T-cell (primary cell): ENCODE measurements at regions not wholly inside any gene's neighbourhood (a gene's known extent, or its start where the extent isn't known, plus 50 kb on each side); places are given as distances from the start of the nearest gene placed in this dataset.

Experiments
- ATAC-seq, 4 experiments: fragments of 200-7000 bp in 3 of 4; fragments of 150-1000 bp in 1 of 4; cut with Tn5 transposase; replicated peaks in 1 of 4; 1 replicate in 3 of 4; 2 replicates in 1 of 4; pipeline ENCODE4 v1.10.0; 2021; ENCODE audit warnings: moderate library complexity in 3 of 4, mild to moderate bottlenecking in 2 of 4, moderate number of reproducible peaks in 1 of 4
- CTCF ChIA-PET, 2 donors: fragments of 300-600 bp; sonication (Branson Sonifier 250); formaldehyde crosslinking; loops; one replicate each; lab custom pipeline; 2022; ENCODE audit warnings: antibody characterized with exemption in 2 of 2; lab: Charles Lee
- POLR2A ChIA-PET, 2 donors: fragments of 300-600 bp; sonication (Branson Sonifier 250); formaldehyde crosslinking; loops; one replicate each; lab custom pipeline; 2022; ENCODE audit warnings: antibody characterized with exemption in 2 of 2; lab: Charles Lee
- DNase-seq, 35 experiments: peaks; one replicate each; pipeline versions ENCODE4 v3.0.0 to v3.0.0-alpha.2; 2013 to 2023
- H3K27ac ChIP-seq: one replicate; pipeline ENCODE4 v1.5.1; 2013; ENCODE audit warnings: low read length
- H3K27me3 ChIP-seq, 2 experiments: replicated peaks in 1 of 2; 1 replicate in 1 of 2; 2 replicates in 1 of 2; pipeline versions ENCODE4 v1.6.1 to v1.7.0; 2013; ENCODE audit warnings: low read length in 1 of 2, mixed read lengths in 1 of 2; ENCODE audit not compliant: control insufficient read depth in 2 of 2, insufficient read depth in 2 of 2; ENCODE audit errors: extremely low read depth in 1 of 2
- H3K36me3 ChIP-seq, 2 donors: 1 replicate in 1 of 2; 2 replicates in 1 of 2; pipeline versions ENCODE4 v1.6.1 to v1.7.0; 2013; ENCODE audit warnings: low read length in 1 of 2; ENCODE audit not compliant: control insufficient read depth in 2 of 2, insufficient read depth in 1 of 2; ENCODE audit errors: extremely low read depth in 1 of 2
- H3K4me1 ChIP-seq, 2 experiments: 1 replicate in 1 of 2; 2 replicates in 1 of 2; pipeline versions ENCODE4 v1.6.1 to v1.7.0; 2013; ENCODE audit warnings: low read length in 2 of 2, mixed read lengths in 1 of 2; ENCODE audit not compliant: insufficient read depth in 2 of 2, control insufficient read depth in 1 of 2; ENCODE audit errors: extremely low read depth in 1 of 2
- H3K4me3 ChIP-seq, 2 donors: 1 replicate in 1 of 2; 2 replicates in 1 of 2; pipeline versions ENCODE4 v1.5.1 to v1.7.0; 2013; ENCODE audit warnings: mild to moderate bottlenecking in 2 of 2, low read length in 1 of 2, moderate library complexity in 1 of 2; ENCODE audit not compliant: control insufficient read depth in 1 of 2; ENCODE audit errors: extremely low read depth in 1 of 2
- H3K9me3 ChIP-seq: 2 replicates; pipeline ENCODE4 v1.7.0; 2013
- H3K27ac Mint-ChIP-seq, 2 donors: one replicate each; pipeline ENCODE4 v1.8.0; 2020 to 2021; ENCODE audit warnings: mild to moderate bottlenecking in 2 of 2, mixed read lengths in 2 of 2
- H3K27me3 Mint-ChIP-seq, 2 donors: one replicate each; pipeline ENCODE4 v1.8.0; 2021 to 2022; ENCODE audit warnings: mixed read lengths in 2 of 2
- H3K36me3 Mint-ChIP-seq: one replicate; pipeline ENCODE4 v1.8.0; 2021; ENCODE audit warnings: mixed read lengths
- H3K4me1 Mint-ChIP-seq, 3 donors: one replicate each; pipeline ENCODE4 v1.8.0; 2020 to 2022; ENCODE audit warnings: mixed read lengths in 3 of 3, mild to moderate bottlenecking in 1 of 3
- H3K4me3 Mint-ChIP-seq, 3 donors: one replicate each; pipeline ENCODE4 v1.8.0; 2020 to 2022; ENCODE audit warnings: mild to moderate bottlenecking in 3 of 3, mixed read lengths in 3 of 3, moderate library complexity in 3 of 3
- H3K9me3 Mint-ChIP-seq, 3 donors: one replicate each; pipeline ENCODE4 v1.8.0; 2020 to 2022; ENCODE audit warnings: mixed read lengths in 3 of 3
- WGBS: methylation state at CpG from one replicate; pipeline ENCODE4 v1.1.5; 2013; ENCODE audit warnings: missing lambda C conversion rate; ENCODE audit not compliant: insufficient coverage; 5-methylcytosine and 5-hydroxymethylcytosine counted together

- Histone ChIP-seq H3K4me3 (no peak overlapping the region), H3K9me3 (no peaks in the 10 kb centered on the region), H3K27me3 (peaks cover 0 to 4% of the 10 kb centered on the region in 2 experiments), H3K4me1 (no peaks in the 10 kb centered on the region), H3K27ac (no peak overlapping the region), H3K36me3 (no peaks in the 10 kb centered on the region)
- WGBS, result 50% methylated on average over 1 of the region's 1 CpG
- Mint-ChIP-seq H3K36me3 (no peaks in the 10 kb centered on the region), H3K4me3 (no peak overlapping the region), H3K27ac (no peak overlapping the region), H3K9me3 (no peaks in the 10 kb centered on the region), H3K4me1 (no peaks in the 10 kb centered on the region), H3K27me3 (no peaks in the 10 kb centered on the region)
- no peak for DNase-seq
- ATAC-seq, result no peak
- CTCF ChIA-PET, result no interaction called here
- POLR2A ChIA-PET, result no interaction called here
Observed at GRCh38 chr12:20132818-20133217, 235.5 kb upstream of the PDE3A start.

GRCh38 chr12:20134652-20135051, 233.7 kb upstream of the PDE3A start:
- no peak overlapping the region for H3K4me3 Mint-ChIP-seq
- H3K9me3 ChIP-seq, result no peaks in the 10 kb centered on the region
- no peaks in the 10 kb centered on the region for H3K27me3 Mint-ChIP-seq
- peaks cover 0 to 4% of the 10 kb centered on the region in 2 experiments for H3K27me3 ChIP-seq
- no peaks in the 10 kb centered on the region for H3K9me3 Mint-ChIP-seq
- no peak overlapping the region for H3K27ac ChIP-seq
- no peaks in the 10 kb centered on the region for H3K4me1 ChIP-seq
- WGBS, result 80% methylated on average over 1 of the region's 3 CpGs
- no peak for DNase-seq
- no peak for ATAC-seq
- no peak overlapping the region for H3K27ac Mint-ChIP-seq
- ChIA-PET POLR2A (no interaction called here), CTCF (no interaction called here)
- H3K36me3 ChIP-seq, result no peaks in the 10 kb centered on the region
- H3K36me3 Mint-ChIP-seq, result no peaks in the 10 kb centered on the region
- H3K4me3 ChIP-seq, result no peak overlapping the region
- H3K4me1 Mint-ChIP-seq, result no peaks in the 10 kb centered on the region

GRCh38 chr12:20140751-20141150, 227.6 kb upstream of the PDE3A start:
- no peak overlapping the region for H3K4me3 ChIP-seq
- Mint-ChIP-seq H3K36me3 (no peaks in the 10 kb centered on the region), H3K4me3 (no peak overlapping the region), H3K27me3 (no peaks in the 10 kb centered on the region), H3K27ac (no peak overlapping the region), H3K4me1 (no peaks in the 10 kb centered on the region), H3K9me3 (no peaks in the 10 kb centered on the region)
- POLR2A ChIA-PET, result interaction anchor here in 1 of 2 donors (0.6 kb wide), 1 partner anchor 1852 kb away, joined by 4 read pairs; no protein-coding TSS in a partner anchor
- ATAC-seq (no peak), DNase-seq (no peak)
- no peaks in the 10 kb centered on the region for H3K9me3 ChIP-seq
- no peaks in the 10 kb centered on the region for H3K4me1 ChIP-seq
- H3K27ac ChIP-seq, result no peak overlapping the region
- CTCF ChIA-PET, result interaction anchor here in 1 of 2 donors (0.8 kb wide), 1 partner anchor 211 kb away, joined by 6 read pairs; no protein-coding TSS in a partner anchor
- H3K36me3 ChIP-seq, result no peaks in the 10 kb centered on the region
- 60% methylated on average over 1 of the region's 3 CpGs for WGBS
- no peaks in the 10 kb centered on the region for H3K27me3 ChIP-seq

- peaks cover 0 to 4% (median 0%) of the 10 kb centered on the region in 3 donors for H3K9me3 Mint-ChIP-seq
- Histone ChIP-seq H3K4me1 (no peaks in the 10 kb centered on the region), H3K36me3 (no peaks in the 10 kb centered on the region), H3K4me3 (no peak overlapping the region), H3K9me3 (no peaks in the 10 kb centered on the region), H3K27ac (no peak overlapping the region), H3K27me3 (no peaks in the 10 kb centered on the region)
- H3K27ac Mint-ChIP-seq, result no peak overlapping the region
- DNase-seq (no peak), ATAC-seq (no peak)
- no peaks in the 10 kb centered on the region for H3K36me3 Mint-ChIP-seq
- H3K27me3 Mint-ChIP-seq, result no peaks in the 10 kb centered on the region
- H3K4me1 Mint-ChIP-seq, result no peaks in the 10 kb centered on the region
- ChIA-PET POLR2A (no interaction called here), CTCF (no interaction called here)
- no peak overlapping the region for H3K4me3 Mint-ChIP-seq
- no CpG with 5 or more reads among the region's 1 CpG for WGBS
Observed at GRCh38 chr12:20142316-20142715, 226.0 kb upstream of the PDE3A start.

- Histone ChIP-seq H3K4me1 (no peaks in the 10 kb centered on the region), H3K36me3 (no peaks in the 10 kb centered on the region), H3K9me3 (no peaks in the 10 kb centered on the region), H3K4me3 (no peak overlapping the region), H3K27ac (no peak overlapping the region), H3K27me3 (no peaks in the 10 kb centered on the region)
- Mint-ChIP-seq H3K4me3 (no peak overlapping the region), H3K4me1 (no peaks in the 10 kb centered on the region), H3K9me3 (peaks cover 0 to 4% (median 0%) of the 10 kb centered on the region in 3 donors), H3K27ac (no peak overlapping the region), H3K27me3 (no peaks in the 10 kb centered on the region), H3K36me3 (no peaks in the 10 kb centered on the region)
- DNase-seq (no peak), ATAC-seq (no peak)
- CTCF ChIA-PET, result no interaction called here
- POLR2A ChIA-PET, result no interaction called here
- 41% methylated on average over 3 of the region's 3 CpGs for WGBS
Observed at GRCh38 chr12:20142956-20143355, 225.4 kb upstream of the PDE3A start.

GRCh38 chr12:20144341-20144740, 224.0 kb upstream of the PDE3A start:
- no peaks in the 10 kb centered on the region for H3K27me3 Mint-ChIP-seq
- WGBS, result 33% methylated on average over 2 of the region's 3 CpGs
- peaks cover 0 to 4% (median 0%) of the 10 kb centered on the region in 3 donors for H3K9me3 Mint-ChIP-seq
- no peak for ATAC-seq
- H3K27ac ChIP-seq, result no peak overlapping the region
- no peaks in the 10 kb centered on the region for H3K36me3 Mint-ChIP-seq
- no peak overlapping the region for H3K4me3 ChIP-seq
- no peaks in the 10 kb centered on the region for H3K4me1 ChIP-seq
- H3K9me3 ChIP-seq, result no peaks in the 10 kb centered on the region
- ChIA-PET POLR2A (interaction anchor here in 1 of 2 donors (0.6 kb wide), 1 partner anchor 1105 kb away, joined by 3 read pairs; no protein-coding TSS in a partner anchor), CTCF (no interaction called here)
- H3K4me1 Mint-ChIP-seq, result no peaks in the 10 kb centered on the region
- H3K36me3 ChIP-seq, result no peaks in the 10 kb centered on the region
- no peaks in the 10 kb centered on the region for H3K27me3 ChIP-seq
- H3K27ac Mint-ChIP-seq, result no peak overlapping the region
- no peak overlapping the region for H3K4me3 Mint-ChIP-seq
- no peak for DNase-seq

- H3K36me3 ChIP-seq, result no peaks in the 10 kb centered on the region
- no peak overlapping the region for H3K4me3 Mint-ChIP-seq
- ChIA-PET CTCF (no interaction called here), POLR2A (no interaction called here)
- H3K36me3 Mint-ChIP-seq, result no peaks in the 10 kb centered on the region
- no peaks in the 10 kb centered on the region for H3K27me3 ChIP-seq
- no peaks in the 10 kb centered on the region for H3K9me3 ChIP-seq
- peaks cover 0 to 4% (median 0%) of the 10 kb centered on the region in 3 donors for H3K9me3 Mint-ChIP-seq
- no peaks in the 10 kb centered on the region for H3K27me3 Mint-ChIP-seq
- ATAC-seq (no peak), DNase-seq (no peak)
- H3K4me1 ChIP-seq, result no peaks in the 10 kb centered on the region
- no peak overlapping the region for H3K27ac ChIP-seq
- no peak overlapping the region for H3K4me3 ChIP-seq
- H3K4me1 Mint-ChIP-seq, result no peaks in the 10 kb centered on the region
- no peak overlapping the region for H3K27ac Mint-ChIP-seq
- WGBS, result no CpG with 5 or more reads among the region's 1 CpG
Observed at GRCh38 chr12:20148241-20148640, 220.1 kb upstream of the PDE3A start.
